ENCODE measurements at regions not wholly inside any gene's neighbourhood (a gene's known extent, or its start where the extent isn't known, plus 50 kb on each side); places are given as distances from the start of the nearest gene placed in this dataset.
"Not testable (repeated sequence)": the region's sequence is repeated elsewhere in the genome, so short reads cannot be mapped to it uniquely, and the experiment has no call there.

- DNase-seq: no peak
Measured at GRCh38 chr3:74039105-74039504, 414.4 kb upstream of the PDZRN3 start.

DNA sequence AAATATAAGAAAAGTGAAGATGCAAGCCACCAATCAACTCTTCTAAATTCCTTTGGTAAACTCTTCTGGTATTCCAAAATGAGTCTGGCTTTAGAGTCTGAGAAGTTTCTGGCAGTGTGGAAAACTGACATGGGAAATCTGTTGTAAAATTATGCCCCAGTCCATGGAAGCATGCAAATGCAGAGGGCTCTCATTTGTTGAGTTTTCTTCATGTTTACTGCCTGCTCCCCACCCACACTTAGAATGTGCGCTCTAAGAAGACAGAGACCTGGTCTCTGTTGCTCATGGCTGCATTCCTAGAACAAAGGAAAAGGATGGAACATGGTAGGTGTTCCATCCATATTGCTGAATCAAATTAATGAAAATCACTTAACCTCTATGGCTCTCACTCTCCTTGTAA, 411.8 kb upstream of the PDZRN3 start:
- DNase-seq: no peak

DNA sequence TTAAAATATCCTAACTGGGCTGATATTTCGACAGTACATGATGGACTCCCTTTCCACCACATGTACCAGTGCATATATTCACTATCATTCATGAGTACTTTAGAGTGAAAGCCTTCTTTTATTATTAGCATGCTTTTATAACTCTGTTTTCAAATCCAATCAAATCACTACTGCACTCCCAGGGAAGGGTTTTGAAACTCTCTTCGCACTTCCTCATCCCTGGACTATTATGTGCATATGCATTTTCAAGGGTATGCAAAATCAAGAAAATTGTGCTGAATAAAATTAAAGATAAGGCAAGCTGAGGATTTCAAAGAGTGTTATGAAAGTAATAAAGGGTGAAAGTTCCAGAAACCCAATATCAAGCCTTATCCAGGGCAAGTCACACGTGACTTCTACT, 411.4 kb upstream of the PDZRN3 start:
- no peak for DNase-seq

DNA sequence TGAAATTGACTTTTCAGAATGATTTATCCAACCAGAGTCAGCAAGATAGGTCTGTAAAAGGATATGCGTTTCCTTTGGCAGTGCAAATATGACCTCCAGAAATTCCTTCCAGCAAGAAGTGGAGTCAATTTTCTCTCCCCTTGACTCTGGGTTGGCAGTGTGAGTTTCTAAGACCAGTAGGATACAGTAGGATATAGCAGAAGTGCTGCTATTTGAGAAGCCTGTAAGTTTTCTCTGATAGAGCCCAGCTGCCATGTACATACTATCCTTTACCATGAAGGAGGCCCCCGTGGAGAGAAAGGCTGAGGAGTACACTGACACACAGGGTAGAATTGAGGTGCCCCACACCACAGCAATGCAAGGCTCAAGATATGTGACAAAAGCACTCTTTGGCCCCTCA, 409.1 kb upstream of the PDZRN3 start:
- no peak for DNase-seq

DNA sequence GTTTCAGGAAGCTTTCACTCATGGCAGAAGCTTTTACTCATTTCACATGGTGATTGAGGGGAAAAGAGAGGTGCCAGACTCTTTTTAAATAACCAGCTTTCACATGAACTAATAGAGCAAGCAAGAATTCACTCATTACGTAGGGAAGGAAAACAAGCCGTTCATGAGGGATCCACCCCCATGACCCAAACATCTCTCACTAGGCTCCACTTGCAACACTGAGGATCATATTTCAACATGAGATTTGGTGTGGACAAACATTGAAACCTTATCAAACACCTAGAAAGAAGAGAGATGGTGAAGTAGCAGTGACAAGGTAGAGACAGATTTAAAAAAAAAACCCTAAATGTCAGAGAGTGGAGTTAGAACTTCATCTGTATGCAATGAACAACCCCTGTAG, 408.6 kb upstream of the PDZRN3 start:
- DNase-seq: no peak

- no peak for DNase-seq
Measured at GRCh38 chr3:74027121-74027520, 402.4 kb upstream of the PDZRN3 start.

DNA sequence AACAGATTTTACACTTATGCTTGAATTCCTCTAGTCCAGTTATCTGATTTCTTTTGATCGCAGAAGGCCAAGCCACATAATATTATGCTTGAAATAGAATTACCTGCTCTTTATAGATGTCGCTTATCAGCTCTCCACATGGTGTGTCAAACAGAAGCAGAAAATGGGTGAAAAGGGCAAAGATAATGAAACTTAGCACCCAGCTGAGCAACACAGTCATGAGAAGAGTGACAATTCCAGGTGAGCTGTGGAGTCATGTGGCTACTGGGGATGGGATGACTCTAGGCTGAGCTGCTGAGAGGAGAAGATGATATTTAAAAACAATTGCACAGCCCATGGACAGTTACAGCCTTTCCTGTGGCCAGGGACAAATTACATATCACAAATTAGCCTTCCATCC, 398.7 kb upstream of the PDZRN3 start:
- no peak for DNase-seq

- no peak for DNase-seq
Measured at GRCh38 chr3:74021449-74021848, 396.7 kb upstream of the PDZRN3 start.

GRCh38 chr3:74009961-74010844, 385.5 kb upstream of the PDZRN3 start:
- no peak for DNase-seq

DNA sequence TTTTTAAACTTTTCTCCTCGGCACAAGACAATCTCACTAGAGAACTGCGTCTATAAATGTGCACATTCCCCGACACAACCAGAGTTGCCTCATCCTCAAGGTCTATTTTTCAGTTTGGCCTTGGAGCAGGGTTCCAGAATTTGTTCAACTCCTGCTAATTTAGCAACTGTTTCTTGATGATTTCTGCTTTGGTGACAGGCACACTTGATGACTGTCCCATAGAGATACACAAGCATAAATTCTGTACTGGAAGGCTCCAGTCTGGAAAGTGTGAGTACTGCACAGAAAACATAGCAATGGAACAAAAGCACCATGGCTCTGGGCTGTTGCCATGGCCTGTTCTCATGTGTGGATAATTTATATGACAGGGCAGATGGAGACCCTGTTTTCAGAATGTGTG, 379.6 kb upstream of the PDZRN3 start:
- no peak for DNase-seq

DNA sequence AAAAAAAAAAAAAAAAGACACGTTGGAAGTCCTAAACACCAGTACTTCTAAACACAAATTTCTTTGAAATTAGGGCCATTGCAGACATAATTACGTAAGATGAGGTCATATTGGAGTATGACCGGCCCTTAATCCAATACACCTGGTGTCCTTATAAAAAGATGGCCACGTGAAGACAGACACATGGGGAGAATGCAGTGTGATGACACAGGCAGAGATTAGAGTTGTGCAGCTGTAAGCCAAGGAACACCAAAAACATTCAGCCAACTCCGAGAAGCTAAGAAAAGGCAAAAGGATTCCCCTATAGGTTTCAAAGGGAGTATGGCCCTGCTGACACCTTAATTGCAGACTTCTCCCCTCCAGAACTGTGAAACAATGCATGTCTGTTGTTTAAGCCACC, 379.0 kb upstream of the PDZRN3 start:
- no peak for DNase-seq

DNA sequence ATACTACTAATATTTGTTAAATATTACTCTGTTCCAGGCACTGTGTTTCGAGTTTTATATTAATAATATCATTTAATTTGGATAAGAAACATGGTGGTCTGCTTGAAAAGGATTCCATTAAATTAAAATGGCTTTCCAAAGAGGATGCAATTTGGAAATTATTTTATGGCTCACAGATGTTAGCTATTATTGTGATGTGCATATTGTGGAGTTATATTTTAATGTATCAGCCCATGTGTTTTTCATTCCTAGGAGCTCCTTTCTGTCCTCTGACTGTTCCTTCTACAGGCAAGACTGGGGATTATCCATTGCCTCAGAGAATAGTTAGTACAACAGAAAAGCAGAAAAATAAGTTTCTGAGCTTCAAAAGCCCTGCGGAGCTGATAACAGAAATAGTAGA, 376.7 kb upstream of the PDZRN3 start:
- DNase-seq: no peak

DNA sequence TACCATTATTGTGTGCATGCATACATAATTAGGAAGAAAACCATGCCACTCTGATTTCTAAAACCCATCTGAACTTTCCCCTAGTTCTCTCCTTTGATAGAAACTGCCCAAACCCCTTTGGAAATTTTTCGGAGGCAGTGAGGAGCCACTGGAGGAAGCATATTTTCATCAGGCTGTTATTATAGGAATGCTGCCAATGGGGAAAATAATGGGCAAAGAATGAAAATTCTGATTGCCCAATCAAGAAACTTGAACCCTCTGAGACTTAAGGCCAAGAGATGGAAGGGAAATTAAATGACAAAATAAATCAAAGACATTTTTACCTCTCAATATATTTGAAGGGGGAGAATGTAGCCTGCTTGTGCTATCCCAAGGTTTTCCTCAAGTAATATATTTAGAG, 376.0 kb upstream of the PDZRN3 start:
- no peak for DNase-seq

DNA sequence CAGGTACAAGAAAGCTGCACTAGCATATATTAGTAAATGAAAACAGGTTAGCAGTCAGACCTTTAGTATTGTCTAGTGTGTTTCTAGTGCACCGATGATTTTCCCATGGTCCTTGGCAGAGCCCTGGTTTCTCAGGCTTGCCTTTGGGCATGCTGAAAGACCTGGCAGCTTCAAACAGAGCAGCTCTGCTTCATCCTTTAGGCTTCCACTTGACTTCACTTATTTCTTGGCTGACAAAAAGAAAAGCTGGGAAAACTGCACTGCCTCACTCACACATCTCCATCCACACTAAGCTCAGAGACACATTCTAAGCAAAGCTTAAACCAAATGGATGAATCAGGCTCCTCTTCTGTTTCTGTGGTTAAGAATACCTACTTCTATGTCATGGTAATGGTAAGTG, 374.8 kb upstream of the PDZRN3 start:
- no peak for DNase-seq

DNA sequence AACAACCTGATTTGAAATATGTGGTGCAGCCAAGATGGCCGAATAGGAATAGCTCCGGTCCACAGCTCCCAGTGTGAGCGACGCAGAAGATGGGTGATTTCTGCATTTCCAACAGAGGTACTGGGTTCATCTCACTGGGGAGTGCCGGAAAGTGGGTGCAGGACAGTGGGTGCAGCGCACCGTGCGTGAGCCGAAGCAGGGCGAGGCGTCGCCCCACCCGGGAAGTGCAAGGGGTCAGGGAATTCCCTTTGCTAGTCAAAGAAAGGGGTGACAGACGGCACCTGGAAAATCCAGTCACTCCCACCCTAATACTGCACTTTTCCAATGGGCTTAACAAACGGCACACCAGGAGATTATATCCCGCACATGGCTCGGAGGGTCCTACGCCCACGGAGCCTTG, 365.9 kb upstream of the PDZRN3 start:
- not testable (repeated sequence) for DNase-seq

DNA sequence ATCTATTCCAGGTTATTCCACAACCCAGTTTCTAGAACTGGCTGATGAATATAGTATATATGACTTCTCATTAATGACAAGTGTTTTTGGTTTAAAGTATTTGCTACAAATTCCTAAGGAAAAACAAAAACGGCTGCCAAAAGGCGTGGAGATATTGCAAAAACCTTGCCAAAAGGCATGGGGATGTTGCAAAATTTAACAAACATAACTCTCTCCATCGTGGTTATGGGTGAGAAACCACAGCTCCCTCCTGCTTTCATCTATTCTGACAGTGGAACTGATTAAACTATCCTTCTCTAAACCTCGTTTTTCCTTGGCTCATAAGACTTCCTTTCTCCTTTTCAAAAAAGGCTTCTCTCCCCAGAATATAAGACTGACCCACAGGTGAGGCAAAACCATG, 342.0 kb upstream of the PDZRN3 start:
- no peak for DNase-seq

DNA sequence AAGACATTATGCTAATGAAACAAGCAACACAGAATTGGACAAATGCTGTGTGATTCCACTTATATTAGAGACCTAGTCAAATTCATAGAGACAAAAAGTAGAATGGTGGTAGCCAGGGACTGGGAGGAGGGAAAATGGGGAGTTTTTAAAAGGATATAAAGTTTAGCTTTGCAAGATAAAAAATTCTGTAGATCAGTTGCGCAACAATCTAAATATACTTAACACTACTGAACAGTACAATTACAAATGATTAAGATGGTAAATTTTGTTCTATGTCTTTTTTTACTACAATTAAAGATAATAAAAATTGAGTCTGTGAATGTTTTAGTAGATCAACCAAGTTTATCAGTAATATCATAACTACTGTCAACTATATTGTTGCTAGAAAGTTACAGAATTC, 340.1 kb upstream of the PDZRN3 start:
- no peak for DNase-seq

GRCh38 chr3:73955494-73956070, 330.8 kb upstream of the PDZRN3 start:
- DNase-seq: peak; percentile 69

DNA sequence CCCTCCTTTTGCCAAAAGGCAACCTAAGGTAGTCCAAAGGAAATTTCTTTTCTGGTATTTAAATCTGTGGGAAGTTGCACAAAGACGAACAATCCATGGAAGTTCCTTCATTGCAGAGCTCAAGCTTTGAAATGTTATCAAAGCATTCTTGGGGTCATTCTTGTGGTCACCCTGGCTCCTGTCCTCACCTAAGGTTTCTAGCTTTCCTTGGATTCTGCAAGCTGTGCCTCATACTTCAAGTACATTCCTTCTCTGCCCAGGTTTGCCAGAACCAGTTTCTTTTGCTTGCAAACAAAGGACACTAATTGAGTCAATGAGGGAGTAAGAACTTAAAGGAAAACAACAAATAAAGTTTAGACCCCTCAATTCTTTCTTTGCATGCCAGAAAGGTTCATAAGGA, 329.8 kb upstream of the PDZRN3 start:
- no peak for DNase-seq

GRCh38 chr3:73952781-73953180, 328.0 kb upstream of the PDZRN3 start:
- DNase-seq: no peak

- no peak for DNase-seq
Measured at GRCh38 chr3:73950865-73951558, 326.3 kb upstream of the PDZRN3 start.

- DNase-seq: no peak
Measured at GRCh38 chr3:73945541-73945940, 320.8 kb upstream of the PDZRN3 start.

DNA sequence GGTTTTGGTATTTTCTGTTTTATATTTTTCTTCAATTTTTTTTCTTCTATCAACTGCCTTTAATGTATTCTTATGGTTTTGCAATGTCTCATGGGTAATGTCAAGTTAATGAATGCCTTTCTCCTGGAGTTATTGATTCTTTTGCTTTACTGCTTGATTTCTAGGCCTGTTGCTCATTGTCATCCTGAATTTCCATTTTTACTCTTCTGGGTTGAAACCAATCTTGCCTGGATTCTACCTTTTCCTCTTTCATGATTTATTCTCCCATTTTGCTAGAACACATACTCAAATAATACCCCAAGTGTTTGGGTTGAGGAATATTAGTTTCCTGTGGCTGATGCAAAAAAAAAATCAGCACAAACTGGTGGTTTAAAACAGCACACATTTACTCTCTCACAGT, 315.2 kb upstream of the PDZRN3 start:
- no peak for DNase-seq

GRCh38 chr3:73933585-73933984, 308.8 kb upstream of the PDZRN3 start:
- no peak for DNase-seq

Measured in NCI-H774 (cell line).